RPMI7951 (cell line): ENCODE measurements at regions not wholly inside any gene's neighbourhood (a gene's known extent, or its start where the extent isn't known, plus 50 kb on each side); places are given as distances from the start of the nearest gene placed in this dataset.
A peak's percentile ranks its signal among the peaks of the same experiment; 100 is the strongest.

Source experiments
- DNase-seq: peaks from one replicate; pipeline ENCODE4 v3.0.0-alpha.2; 2012; ENCODE audit warnings: low read depth

GRCh38 chrX:39669668-39670067, 428.1 kb downstream of the BCOR start:
- DNase-seq: no peak

GRCh38 chrX:39670281-39670680, 427.5 kb downstream of the BCOR start:
- peak; percentile 43 for DNase-seq

- no peak for DNase-seq
Measured at GRCh38 chrX:39672405-39672804, 425.4 kb downstream of the BCOR start.

- DNase-seq: no peak
Measured at GRCh38 chrX:39674490-39675161, 423.1 kb downstream of the BCOR start.

- no peak for DNase-seq
Measured at GRCh38 chrX:39675162-39675553, 422.6 kb downstream of the BCOR start.

GRCh38 chrX:39675619-39676018, 422.1 kb downstream of the BCOR start:
- peak; percentile 79 for DNase-seq

- DNase-seq: no peak
Measured at GRCh38 chrX:39676434-39676833, 421.3 kb downstream of the BCOR start.

GRCh38 chrX:39677585-39677977, 420.2 kb downstream of the BCOR start:
- DNase-seq: peak; percentile 65

GRCh38 chrX:39677978-39678791, 419.6 kb downstream of the BCOR start:
- DNase-seq: peak; percentile 73

GRCh38 chrX:39678914-39679313, 418.8 kb downstream of the BCOR start:
- DNase-seq: peak; percentile 47

- DNase-seq: no peak
Measured at GRCh38 chrX:39679497-39680157, 418.1 kb downstream of the BCOR start.

GRCh38 chrX:39681885-39682284, 415.9 kb downstream of the BCOR start:
- no peak for DNase-seq

GRCh38 chrX:39682778-39683177, 415.0 kb downstream of the BCOR start:
- DNase-seq: no peak

- DNase-seq: no peak
Measured at GRCh38 chrX:39688219-39688575, 409.6 kb downstream of the BCOR start.

- DNase-seq: peak; percentile 72
Measured at GRCh38 chrX:39688576-39689375, 409.0 kb downstream of the BCOR start.

GRCh38 chrX:39689376-39690104, 408.2 kb downstream of the BCOR start:
- DNase-seq: no peak

- DNase-seq: no peak
Measured at GRCh38 chrX:39690541-39691415, 407.0 kb downstream of the BCOR start.

- DNase-seq: no peak
Measured at GRCh38 chrX:39691724-39692123, 406.0 kb downstream of the BCOR start.

GRCh38 chrX:39692796-39693195, 405.0 kb downstream of the BCOR start:
- no peak for DNase-seq

GRCh38 chrX:39693298-39693697, 404.5 kb downstream of the BCOR start:
- DNase-seq: no peak
